Tibial nerve (tissue), 4 donors: ENCODE measurements at regions not wholly inside any gene's neighbourhood (a gene's known extent, or its start where the extent isn't known, plus 50 kb on each side); places are given as distances from the start of the nearest gene placed in this dataset.

ENCODE experiments used
- CTCF ChIP-seq, 5 experiments: fragments of 200-600 bp in 3 of 5; fragments of 450-650 bp in 2 of 5; sonication (generic) in 3 of 5; IDR thresholded peaks; one replicate each; pipeline ENCODE4 v1.5.1; 2016 to 2019; ENCODE audit warnings: antibody characterized with exemption in 5 of 5, mild to moderate bottlenecking in 3 of 5, moderate library complexity in 2 of 5
- EP300 ChIP-seq, 2 donors: sonication (generic); formaldehyde crosslinking; IDR thresholded peaks; one replicate each; pipeline ENCODE4 v1.6.1; 2017; ENCODE audit warnings: antibody characterized with exemption in 2 of 2, mild to moderate bottlenecking in 1 of 2
- POLR2A ChIP-seq, 2 donors: fragments of 450-650 bp; IDR thresholded peaks; one replicate each; pipeline ENCODE4 v1.6.1; 2017; ENCODE audit warnings: antibody characterized with exemption in 2 of 2, mild to moderate bottlenecking in 2 of 2, moderate library complexity in 2 of 2

- TF ChIP-seq CTCF (IDR thresholded peaks at IDR 0.05) (no peak), EP300 (IDR thresholded peaks at IDR 0.05) (no peak), POLR2A (IDR thresholded peaks at IDR 0.05) (no peak)
Observed at GRCh38 chr4:123193802-123194367, 202.7 kb upstream of the SPRY1 start.
